NCI-H146 treated with DMSO at 0.1 percent for 48 hours (cell line): ENCODE measurements at regions not wholly inside any gene's neighbourhood (a gene's known extent, or its start where the extent isn't known, plus 50 kb on each side); places are given as distances from the start of the nearest gene placed in this dataset.

Source experiments
- DNase-seq: peaks from one replicate; lab custom pipeline; 2025; ENCODE audit not compliant: unreplicated experiment; lab: John Stamatoyannopoulos, UW

DNA sequence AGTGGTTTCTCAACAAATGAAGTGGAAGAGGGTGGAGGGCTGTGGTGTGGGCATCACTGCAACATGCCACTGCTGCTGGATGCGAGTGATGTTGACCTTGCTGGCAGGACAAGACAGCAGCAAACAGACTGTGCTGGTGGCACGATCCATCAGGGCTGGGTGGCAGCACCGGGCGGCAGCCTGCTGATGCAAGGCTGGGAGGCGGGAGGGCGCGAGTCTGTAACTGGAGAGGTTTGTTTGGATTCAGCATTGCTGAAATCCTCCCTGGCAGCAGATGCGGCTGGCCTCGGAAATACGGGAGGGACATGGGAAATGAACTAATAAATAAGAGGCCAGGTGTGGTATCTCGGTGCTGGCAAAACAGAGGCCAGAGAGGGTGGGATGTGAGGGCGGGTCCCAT, 224.2 kb downstream of the ENGASE start:
- no peak for DNase-seq

DNA sequence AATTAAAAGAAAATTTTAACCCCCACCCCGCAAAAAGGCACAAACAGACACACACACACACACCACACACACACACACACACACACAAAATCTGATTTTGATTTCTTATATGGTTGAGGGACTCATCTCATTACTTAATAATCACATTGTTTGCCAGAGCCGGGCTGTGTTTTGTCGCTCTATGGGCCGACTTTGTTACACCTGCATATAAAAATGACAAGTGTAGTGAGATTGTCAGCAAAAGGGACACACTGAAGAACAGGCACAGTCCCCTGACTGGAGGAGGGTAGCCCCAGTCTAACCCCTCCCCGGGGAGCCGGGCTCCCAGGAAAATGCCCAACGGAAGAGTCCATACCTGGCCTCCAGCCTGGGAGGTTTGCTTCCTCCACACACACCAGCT, 221.6 kb downstream of the ENGASE start:
- no peak for DNase-seq

DNA sequence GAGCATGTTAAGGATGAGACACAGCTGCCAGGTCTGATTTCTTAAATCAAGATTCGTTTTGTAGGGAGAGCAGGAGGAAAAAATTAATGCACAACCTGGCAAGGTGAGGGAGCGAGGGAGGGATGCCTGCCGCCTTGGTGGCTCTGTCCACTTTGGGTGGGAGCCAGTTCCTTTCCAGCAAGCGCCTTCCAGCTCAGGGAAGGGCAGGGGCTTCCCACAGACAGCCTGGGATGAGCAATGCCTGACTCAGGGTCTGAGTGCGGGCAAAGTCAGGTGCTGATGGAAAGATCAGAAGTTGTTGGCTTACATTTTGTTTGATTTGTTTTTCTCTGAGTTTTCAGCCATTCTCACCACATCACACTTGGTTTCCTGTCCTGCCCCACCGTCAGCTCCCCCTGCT, 220.7 kb downstream of the ENGASE start:
- DNase-seq: no peak

DNA sequence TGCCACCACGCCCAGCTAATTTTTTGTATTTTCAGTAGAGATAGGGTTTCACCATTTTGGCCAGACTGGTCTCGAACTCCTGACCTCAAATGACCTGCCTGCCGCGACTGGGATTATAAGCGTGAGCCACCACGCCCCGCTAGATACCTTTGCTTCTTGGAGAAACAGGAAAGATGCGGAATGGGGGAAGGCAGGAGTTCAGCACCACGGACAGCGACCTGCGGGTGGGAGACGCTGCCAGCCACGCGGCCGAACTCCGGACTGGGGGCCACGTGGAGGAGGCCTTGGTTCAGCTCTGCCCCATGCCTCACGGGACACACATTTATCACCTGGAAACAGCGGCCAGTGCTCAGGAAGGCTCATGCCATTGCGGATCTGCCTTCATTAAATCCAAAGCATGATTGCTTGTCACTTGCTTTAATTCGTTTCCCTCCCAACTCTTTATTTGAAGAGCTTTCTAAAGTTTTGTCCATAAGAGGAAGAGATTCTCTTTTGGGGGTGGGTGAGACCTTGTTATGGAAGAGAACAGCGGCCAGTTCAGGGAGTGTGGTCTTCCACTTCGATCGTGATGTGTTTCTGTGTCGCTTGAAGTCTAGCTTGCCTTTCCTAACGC, 219.9 kb downstream of the ENGASE start:
- no peak for DNase-seq

DNA sequence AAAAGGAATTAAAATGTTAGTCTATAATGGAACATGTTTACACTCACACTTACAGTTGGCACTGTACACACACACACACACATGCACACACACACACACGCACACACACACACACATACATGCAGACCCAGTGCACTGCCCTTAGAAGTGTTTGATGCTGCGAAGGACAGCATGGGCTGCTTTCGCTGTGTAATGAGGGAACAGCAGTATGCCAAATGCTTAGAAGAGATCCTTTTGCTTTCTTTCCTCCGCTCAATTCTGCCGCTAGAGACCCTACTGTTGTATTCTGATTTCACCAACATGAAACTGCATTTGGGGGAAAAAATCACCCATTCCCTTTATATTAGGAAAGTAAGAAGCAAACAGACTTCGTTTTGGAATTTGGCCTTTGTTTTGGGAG, 217.9 kb downstream of the ENGASE start:
- no peak for DNase-seq

DNA sequence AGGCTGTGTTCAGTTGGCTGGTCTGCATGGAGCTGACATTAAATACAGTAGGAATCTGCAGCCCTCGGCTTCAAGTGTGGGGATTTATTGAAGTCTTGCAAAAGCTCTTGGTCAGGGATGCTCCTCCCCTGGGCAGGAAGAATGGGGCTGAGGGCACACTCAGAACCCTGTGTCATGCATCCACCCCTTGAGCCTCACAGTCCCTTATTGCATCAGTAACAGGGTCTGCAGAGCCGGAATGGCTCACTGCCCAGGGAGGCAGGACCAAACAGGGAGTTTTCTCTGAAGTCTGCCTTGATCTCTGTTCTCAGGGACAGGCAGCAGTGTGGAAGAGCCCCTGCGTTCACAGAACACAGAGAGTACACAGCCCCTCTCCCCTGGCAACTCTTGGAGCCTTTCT, 216.8 kb downstream of the ENGASE start:
- DNase-seq: no peak

DNA sequence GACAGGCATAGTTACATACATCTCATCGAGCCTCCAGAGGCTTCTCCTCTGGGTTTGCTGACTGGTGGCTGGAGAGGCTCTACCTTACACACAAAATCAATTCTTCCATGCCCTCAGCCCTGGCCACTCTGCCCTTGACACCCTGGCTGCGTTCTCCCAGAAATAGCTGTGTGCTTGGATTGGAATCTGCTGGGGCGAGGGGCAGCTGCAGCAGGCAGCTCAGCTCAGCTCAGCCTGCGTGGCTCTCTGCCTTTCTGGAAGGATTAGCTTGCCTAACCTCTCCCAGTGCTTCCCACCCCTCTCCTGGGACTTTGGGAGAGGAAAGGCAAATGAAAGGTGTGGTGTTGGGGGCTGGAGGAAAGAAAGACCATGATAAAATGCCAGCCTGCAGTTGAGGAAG, 216.1 kb downstream of the ENGASE start:
- DNase-seq: no peak

DNA sequence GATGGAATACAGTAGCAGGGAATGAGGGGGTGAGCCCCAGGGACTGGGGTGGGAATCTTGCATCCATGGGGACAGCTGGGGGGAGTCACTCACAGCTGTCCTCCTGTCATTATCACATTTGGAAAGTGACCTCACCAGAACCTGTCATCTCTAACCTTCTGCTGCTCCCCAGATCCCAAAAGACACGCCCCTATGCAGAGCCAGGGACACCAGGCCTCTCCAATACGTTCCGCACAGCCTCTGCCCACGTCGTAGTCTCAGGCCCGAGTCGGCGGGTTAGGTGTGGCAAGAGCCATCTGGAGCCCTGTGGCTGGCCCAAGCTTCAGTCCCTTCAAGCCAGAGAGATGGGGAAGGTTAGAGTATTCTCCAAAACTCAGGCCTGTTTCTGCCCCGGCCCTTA, 214.3 kb downstream of the ENGASE start:
- no peak for DNase-seq

DNA sequence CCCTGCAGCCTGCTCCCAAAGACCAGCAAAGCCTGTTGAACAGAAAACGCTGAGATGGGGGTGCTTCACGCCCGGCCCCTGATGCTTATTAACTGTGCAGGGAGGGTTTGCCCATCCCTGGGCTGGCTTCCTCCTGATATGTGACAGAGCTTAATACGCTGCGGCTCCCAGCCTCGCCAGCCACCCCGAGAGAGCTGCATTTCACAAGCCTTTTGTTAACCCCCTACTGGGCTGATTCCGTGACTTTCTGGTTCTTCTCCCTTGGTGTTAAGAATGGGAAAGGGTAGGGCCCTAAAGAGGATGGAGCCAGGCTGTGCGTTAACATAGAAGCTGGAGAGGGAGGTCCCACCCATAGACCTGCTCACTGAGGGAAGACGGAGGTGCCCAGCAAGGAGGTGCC, 211.8 kb downstream of the ENGASE start:
- DNase-seq: no peak

DNA sequence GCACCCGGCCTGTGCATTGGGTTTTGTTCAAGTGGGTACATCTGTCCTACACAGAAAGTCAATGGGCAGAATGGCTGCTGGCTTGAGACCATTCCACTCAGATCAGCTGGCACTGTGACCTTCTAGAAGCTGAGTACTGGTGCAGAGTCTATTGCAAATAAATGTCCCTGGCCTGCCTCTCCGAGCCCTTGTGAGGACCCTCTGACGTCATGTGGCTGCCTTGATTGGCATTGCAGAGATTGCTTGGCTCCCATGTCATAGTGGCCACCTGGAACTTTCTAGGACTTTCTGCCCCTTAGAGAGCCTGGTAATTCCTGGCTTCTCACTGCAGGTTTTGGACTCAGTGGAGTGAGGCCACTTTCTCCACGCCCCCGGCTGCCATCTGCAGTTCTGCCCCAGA, 211.3 kb downstream of the ENGASE start:
- DNase-seq: no peak

DNA sequence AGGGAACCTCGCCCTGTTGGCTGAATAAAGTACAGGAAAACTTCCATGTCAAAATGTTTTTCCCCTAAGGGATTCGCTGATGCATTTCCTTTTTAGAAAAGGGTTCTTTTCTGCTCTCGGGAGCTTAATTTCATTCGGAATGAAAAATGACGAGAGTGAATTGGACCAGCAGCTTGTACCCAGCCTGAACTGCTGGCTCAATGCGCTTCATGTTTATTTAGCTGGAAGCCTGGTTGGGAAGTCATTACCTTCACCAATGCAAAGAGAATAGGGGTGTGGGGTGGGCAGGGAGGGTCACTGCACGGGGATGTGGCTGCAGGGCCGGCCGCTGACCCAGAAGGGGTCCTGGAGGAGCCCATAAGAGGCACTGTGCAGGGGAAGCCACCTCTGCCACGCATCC, 207.7 kb downstream of the ENGASE start:
- no peak for DNase-seq

DNA sequence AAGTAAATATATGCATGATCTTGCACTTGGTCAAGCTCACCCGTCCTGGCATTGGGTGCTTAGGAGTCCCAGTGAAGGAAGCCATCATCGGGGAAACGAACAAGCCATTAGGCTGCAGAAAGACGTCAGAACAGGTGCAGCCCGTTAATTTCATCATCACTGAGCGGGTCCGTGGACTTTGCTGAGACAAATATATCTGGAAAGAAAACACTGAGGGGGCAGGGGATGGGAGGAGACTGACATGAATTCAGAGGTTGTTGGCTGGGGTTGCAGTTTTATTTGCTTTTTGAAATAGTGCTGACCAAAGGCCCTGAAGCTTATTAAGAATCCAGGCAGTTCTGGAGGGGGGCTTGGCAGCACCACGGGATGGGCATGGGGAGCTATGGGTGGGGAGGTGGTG, 207.2 kb downstream of the ENGASE start:
- no peak for DNase-seq

DNA sequence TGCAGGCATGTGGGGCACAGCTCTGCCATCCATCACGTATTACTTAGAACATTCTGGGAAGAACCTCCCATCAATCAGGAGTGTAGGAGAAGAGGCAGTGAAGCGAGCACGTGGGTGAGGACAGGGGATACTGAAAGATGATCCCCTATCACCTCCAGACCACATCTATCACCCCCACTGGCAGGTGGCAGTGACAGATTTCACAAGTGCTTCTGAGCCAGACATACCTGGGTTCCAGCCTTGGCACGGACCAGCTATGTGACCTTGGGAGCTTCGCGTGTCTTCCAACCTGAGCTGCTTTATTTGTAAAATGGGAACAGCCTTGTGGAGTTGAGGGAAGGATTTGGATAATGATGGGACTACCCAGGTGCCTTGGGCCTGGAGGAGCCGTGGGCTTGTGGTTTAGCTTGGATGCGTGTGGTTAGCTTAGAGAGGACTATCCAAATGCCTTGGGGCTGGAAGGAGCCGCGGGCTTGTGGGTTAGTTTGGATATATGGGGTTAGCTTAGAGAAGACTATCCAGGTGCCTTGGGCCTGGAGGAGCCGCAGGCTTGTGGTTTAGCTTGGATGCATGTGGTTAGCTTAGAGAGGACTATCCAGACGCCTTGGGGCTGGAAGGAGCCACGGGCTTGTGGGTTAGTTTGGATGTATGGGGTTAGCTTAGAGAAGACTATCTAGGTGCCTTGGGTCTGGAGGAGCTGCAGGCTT, 206.4 kb downstream of the ENGASE start:
- DNase-seq: no peak

DNA sequence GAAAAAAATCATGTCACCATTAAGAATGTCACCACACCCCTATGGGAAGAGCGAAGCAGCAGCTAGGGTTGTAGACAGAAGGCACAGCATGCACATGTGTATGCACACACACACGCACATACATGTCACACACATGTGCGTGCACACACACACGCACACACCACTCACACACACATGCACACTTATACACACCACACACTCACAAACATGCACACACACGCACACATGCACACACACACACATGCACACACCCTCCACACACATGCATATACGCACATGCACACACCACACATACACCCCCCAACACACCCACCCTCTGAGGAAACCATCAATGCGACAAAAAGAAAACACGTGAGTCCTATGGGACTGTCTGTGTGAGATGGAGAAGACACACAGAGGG, 205.4 kb downstream of the ENGASE start:
- no peak for DNase-seq

DNA sequence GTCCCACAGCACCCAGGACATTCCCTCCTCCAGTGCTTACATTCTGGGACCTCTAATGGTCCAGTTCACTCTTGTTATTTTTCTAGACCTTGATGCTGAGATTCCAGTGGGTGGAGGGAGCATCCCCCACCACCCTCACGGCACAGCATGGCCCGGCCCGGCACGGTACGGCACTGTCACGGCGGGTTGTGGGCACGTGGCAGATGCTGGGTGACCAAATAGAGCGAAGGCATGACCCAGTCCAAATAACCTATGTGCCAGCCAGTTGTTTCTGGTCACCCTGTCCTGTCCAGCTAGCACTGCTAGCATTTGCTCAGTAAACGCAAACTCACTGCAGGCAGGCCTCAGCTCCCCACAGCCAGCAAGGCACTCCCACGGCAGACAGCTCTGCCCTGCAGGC, 204.7 kb downstream of the ENGASE start:
- DNase-seq: no peak

DNA sequence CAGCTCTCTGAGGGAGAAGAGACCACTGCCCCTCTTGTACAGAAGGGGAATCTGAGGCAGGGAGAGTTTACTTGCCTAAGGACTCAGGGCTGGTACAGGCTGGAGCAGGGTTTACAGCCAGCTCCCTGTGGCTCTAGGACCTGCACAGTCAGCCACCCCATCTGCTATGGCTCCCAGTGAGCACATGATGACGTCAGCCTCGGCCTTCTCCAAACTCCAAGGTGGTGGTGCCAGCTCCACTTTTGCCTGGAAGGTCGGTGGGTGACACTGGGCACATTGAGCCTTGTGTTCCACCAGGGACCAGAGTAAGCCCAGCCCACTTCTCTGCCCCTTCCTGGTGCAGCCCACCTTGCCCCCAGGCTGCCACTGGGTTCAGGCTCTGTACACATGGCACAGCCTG, 202.2 kb downstream of the ENGASE start:
- DNase-seq: no peak

DNA sequence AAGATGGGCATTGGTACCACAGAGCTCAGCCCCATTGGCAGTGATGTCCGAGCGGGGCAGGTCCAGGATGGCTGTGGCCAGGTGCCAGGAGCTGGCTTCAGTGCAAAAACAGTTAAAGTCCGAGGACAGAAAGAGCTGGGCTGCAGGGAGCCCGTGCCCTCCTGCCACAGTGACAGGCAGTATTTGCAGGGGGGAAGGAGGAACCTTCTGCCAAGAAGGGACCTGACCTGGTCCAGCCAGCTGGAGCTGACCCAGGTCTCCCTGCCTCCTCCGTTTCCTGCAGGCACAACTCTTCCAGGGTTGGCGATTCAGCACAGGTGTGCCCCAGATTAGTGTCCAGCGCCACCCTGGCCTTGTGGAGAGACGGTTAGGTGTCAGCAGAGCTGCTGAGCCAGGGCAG, 199.0 kb downstream of the ENGASE start:
- DNase-seq: no peak

DNA sequence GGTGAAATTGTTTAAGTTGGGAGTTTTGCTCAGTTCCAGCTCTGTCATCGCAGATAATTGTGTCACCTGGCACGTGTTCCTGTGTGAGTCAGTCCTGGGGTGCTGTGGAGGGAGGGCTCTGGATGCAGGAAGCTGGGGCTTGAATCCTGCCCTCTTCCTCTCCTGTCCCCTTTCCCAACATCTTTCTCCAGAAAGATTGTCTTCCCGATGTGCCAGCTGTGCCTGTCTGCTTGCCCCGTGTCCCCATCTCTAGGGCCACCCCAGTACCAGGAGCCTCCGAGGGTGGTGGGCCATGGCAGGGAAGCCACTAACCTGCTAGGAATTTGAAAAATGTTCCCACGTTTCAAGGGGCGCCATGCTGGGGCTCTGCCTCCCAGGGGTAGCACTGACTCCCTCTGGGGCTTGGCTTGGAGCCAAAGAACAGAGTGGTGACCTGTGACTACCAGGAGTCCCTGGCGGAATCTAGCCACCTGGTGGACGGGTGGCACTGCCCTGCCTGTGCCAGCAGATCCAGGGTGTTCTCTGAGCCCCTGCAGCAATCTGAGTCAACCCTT, 198.1 kb downstream of the ENGASE start:
- DNase-seq: no peak

DNA sequence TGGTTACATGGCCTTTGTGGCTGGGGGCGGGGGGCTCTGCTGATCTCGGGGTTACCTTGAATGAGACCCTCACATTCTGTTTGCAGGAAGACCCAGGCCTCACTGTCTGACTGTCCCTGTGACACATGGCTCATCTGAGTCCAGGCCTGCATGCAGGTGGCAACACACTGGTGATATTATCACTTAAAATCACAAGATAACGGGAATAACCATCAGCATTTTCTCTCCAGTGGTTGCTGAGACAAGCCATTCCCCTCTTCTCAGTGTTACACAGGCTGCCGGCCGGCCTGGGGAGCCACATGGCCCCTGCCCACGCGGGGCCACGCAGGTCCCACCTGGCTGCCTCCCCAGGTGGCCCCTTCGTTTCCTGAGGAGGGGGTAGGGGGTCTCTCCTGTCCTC, 197.6 kb downstream of the ENGASE start:
- DNase-seq: no peak

DNA sequence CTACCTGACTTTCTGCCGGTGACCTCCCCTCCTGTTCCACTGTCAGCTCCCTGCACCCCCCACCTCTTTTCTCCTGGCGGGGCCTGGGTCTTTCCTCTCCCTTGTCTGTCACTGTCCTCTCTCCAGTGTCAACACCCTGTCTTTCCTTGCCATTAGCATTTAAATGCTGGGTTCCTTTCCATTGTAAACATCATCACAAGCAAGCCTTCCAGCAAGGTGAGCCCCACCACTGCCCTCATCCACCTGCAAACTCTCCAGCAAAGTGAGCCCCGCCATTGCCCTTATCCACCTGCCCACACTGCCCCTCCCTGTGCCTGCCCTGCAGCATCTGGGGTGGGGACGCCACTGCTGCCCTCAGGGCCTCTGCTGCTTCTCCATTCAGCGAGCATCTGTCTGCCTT, 195.0 kb downstream of the ENGASE start:
- DNase-seq: no peak

DNA sequence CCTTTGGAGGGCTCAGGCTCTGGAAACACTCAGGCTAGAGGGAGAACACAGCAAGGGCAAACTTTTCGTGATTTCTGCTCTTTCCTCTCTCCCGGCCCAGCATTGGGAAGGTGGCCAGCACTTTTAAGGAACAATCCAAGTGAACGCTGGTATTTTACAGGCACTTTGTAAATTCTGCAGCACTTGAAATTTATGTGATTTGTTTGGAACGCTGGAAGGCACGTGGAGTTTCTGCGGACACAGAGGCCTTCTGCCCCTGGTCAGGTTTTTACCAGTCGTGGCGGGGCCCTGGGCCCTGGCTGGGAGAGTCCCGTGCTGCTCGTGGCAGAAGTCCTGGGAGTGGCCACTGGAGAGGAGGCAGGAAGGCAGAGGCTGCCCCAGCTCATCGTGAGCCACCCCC, 188.6 kb downstream of the ENGASE start:
- DNase-seq: no peak

DNA sequence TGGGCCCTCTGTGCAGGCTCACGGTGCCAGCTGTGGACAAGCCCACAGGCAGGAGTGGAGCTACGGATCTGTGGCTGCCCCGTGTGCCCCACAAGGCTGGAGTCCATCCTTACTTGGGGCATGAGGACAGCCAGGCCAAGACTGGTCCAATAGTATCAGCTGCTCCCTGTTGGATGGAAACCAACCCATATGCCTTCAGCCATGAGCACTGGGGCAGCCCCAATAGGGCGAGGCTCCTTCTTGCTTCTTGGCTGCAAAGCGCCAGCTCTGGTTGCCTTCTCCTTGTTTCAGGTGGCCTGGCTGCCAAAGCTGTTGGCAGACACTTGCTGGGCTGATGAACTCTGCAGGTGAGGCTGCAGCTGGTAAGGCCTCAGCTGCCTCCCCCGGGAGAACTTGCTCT, 188.0 kb downstream of the ENGASE start:
- no peak for DNase-seq
